DOHH2 (cell line): ENCODE measurements at regions not wholly inside any gene's neighbourhood (a gene's known extent, or its start where the extent isn't known, plus 50 kb on each side); places are given as distances from the start of the nearest gene placed in this dataset.

Source experiments
- H3F3A ChIP-seq: fragments of 200-600 bp; sonication (generic), shearing (Covaris generic); 2 replicates; pipeline ENCODE4 v1.6.0; 2016; ENCODE audit warnings: antibody characterized with exemption, mild to moderate bottlenecking; ENCODE audit not compliant: control insufficient read depth, insufficient read depth
- H3K27ac ChIP-seq: fragments of 200-600 bp; sonication (generic); 2 replicates; pipeline ENCODE4 v1.5.1; 2014; ENCODE audit warnings: low read depth, mild to moderate bottlenecking, low read length, moderate library complexity
- H3K27me3 ChIP-seq: fragments of 200-600 bp; sonication (generic); 2 replicates; pipeline ENCODE4 v1.6.1; 2014; ENCODE audit warnings: mild to moderate bottlenecking, low read length, mixed read lengths; ENCODE audit not compliant: control insufficient read depth
- H3K36me3 ChIP-seq: fragments of 200-600 bp; sonication (generic); 2 replicates; pipeline ENCODE4 v1.6.1; 2014; ENCODE audit warnings: mild to moderate bottlenecking, low read length, moderate library complexity, mixed read lengths; ENCODE audit not compliant: control insufficient read depth
- H3K4me1 ChIP-seq: fragments of 200-600 bp; sonication (generic); 2 replicates; pipeline ENCODE4 v1.6.1; 2014; ENCODE audit warnings: mild to moderate bottlenecking, low read length, mixed read lengths; ENCODE audit not compliant: control insufficient read depth
- H3K4me2 ChIP-seq: fragments of 200-600 bp; sonication (generic); 2 replicates; pipeline ENCODE4 v1.6.0; 2014; ENCODE audit warnings: mild to moderate bottlenecking, low read length, moderate library complexity
- H3K4me3 ChIP-seq: fragments of 200-600 bp; sonication (generic); 2 replicates; pipeline ENCODE4 v1.5.1; 2014; ENCODE audit warnings: mild to moderate bottlenecking, low read length, mixed read lengths
- H3K79me2 ChIP-seq: fragments of 200-600 bp; sonication (generic); 2 replicates; pipeline ENCODE4 v1.6.1; 2014; ENCODE audit warnings: mild to moderate bottlenecking, low read length, mixed read lengths; ENCODE audit not compliant: control insufficient read depth
- H3K9me2 ChIP-seq: fragments of 200-600 bp; sonication (generic); replicated peaks from 2 replicates; pipeline ENCODE4 v1.6.1; 2014; ENCODE audit warnings: mild to moderate bottlenecking, low read length, mixed read lengths; ENCODE audit not compliant: control insufficient read depth
- H3K9me3 ChIP-seq: fragments of 200-600 bp; sonication (generic); 2 replicates; pipeline ENCODE4 v1.6.1; 2014; ENCODE audit warnings: antibody characterized with exemption, low read length, mixed read lengths; ENCODE audit not compliant: control insufficient read depth, insufficient read depth
- H4K20me1 ChIP-seq: fragments of 200-600 bp; sonication (generic); 2 replicates; pipeline ENCODE4 v1.6.0; 2014; ENCODE audit warnings: low read depth, mild to moderate bottlenecking, antibody characterized with exemption, low read length, moderate library complexity; ENCODE audit not compliant: control insufficient read depth, insufficient read depth
- CTCF ChIP-seq: fragments of 200-600 bp; sonication (generic); IDR thresholded peaks from one replicate; pipeline ENCODE4 v1.5.1; 2014; ENCODE audit warnings: antibody characterized with exemption, mild to moderate bottlenecking, low read depth, low read length; ENCODE audit not compliant: poor library complexity, severe bottlenecking
- EZH2phosphoT487 ChIP-seq: fragments of 200-600 bp; sonication (generic); IDR thresholded peaks from 2 replicates; pipeline ENCODE4 v1.6.1; 2017; ENCODE audit warnings: borderline replicate concordance, mild to moderate bottlenecking, antibody characterized with exemption, low read length, moderate library complexity, mixed read lengths

- TF ChIP-seq EZH2phosphoT487 (no peak), CTCF (no peak)
- Histone ChIP-seq H3K27me3 (no peaks in the 10 kb centered on the region), H3K36me3 (no peaks in the 10 kb centered on the region), H4K20me1 (no peaks in the 10 kb centered on the region), H3K27ac (no peak overlapping the region), H3K9me3 (no peaks in the 10 kb centered on the region), H3K4me2 (no peak overlapping the region), H3K9me2 (no peaks in the 10 kb centered on the region), H3F3A (no peaks in the 10 kb centered on the region), H3K79me2 (no peaks in the 10 kb centered on the region), H3K4me1 (no peaks in the 10 kb centered on the region), H3K4me3 (no peak overlapping the region)
Observed at GRCh38 chr9:115635680-115636383, 517.8 kb upstream of the PAPPA start.

GRCh38 chr9:115636596-115636995, 517.0 kb upstream of the PAPPA start:
- no peaks in the 10 kb centered on the region for H3F3A ChIP-seq
- H3K27me3 ChIP-seq: no peaks in the 10 kb centered on the region
- no peaks in the 10 kb centered on the region for H3K9me3 ChIP-seq
- TF ChIP-seq EZH2phosphoT487: no peak
- no peak for TF ChIP-seq CTCF
- no peak overlapping the region for H3K4me2 ChIP-seq
- H3K36me3 ChIP-seq: no peaks in the 10 kb centered on the region
- H3K79me2 ChIP-seq: no peaks in the 10 kb centered on the region
- no peak overlapping the region for H3K4me3 ChIP-seq
- no peaks in the 10 kb centered on the region for H4K20me1 ChIP-seq
- H3K4me1 ChIP-seq: no peaks in the 10 kb centered on the region
- H3K27ac ChIP-seq: no peak overlapping the region
- H3K9me2 ChIP-seq: no peaks in the 10 kb centered on the region

GRCh38 chr9:115637661-115638060, 515.9 kb upstream of the PAPPA start:
- H3K27me3 ChIP-seq: no peaks in the 10 kb centered on the region
- no peaks in the 10 kb centered on the region for H3K79me2 ChIP-seq
- no peaks in the 10 kb centered on the region for H3K36me3 ChIP-seq
- no peak overlapping the region for H3K4me3 ChIP-seq
- no peaks in the 10 kb centered on the region for H3K9me3 ChIP-seq
- no peak for TF ChIP-seq EZH2phosphoT487
- H3F3A ChIP-seq: no peaks in the 10 kb centered on the region
- no peaks in the 10 kb centered on the region for H4K20me1 ChIP-seq
- H3K4me2 ChIP-seq: no peak overlapping the region
- H3K27ac ChIP-seq: no peak overlapping the region
- no peaks in the 10 kb centered on the region for H3K4me1 ChIP-seq
- H3K9me2 ChIP-seq: no peaks in the 10 kb centered on the region

- no peaks in the 10 kb centered on the region for H3F3A ChIP-seq
- no peaks in the 10 kb centered on the region for H3K4me1 ChIP-seq
- H4K20me1 ChIP-seq: no peaks in the 10 kb centered on the region
- TF ChIP-seq EZH2phosphoT487 (no peak), CTCF (no peak)
- H3K4me2 ChIP-seq: no peak overlapping the region
- no peaks in the 10 kb centered on the region for H3K9me3 ChIP-seq
- H3K79me2 ChIP-seq: no peaks in the 10 kb centered on the region
- H3K27ac ChIP-seq: no peak overlapping the region
- H3K9me2 ChIP-seq: no peaks in the 10 kb centered on the region
- H3K4me3 ChIP-seq: no peak overlapping the region
- no peaks in the 10 kb centered on the region for H3K36me3 ChIP-seq
- no peaks in the 10 kb centered on the region for H3K27me3 ChIP-seq
Observed at GRCh38 chr9:115640887-115641286, 512.7 kb upstream of the PAPPA start.
